NOMO-1 (cell line): ENCODE measurements at regions not wholly inside any gene's neighbourhood (a gene's known extent, or its start where the extent isn't known, plus 50 kb on each side); places are given as distances from the start of the nearest gene placed in this dataset.

Source experiments
- DNase-seq, 2 experiments: peaks; one replicate each; lab custom pipeline; 2025; ENCODE audit not compliant: unreplicated experiment in 2 of 2; lab: John Stamatoyannopoulos, UW

GRCh38 chr4:142960867-142961644 lies 115.0 kb upstream of the INPP4B start:
- DNase-seq = peak in 1 of 2 experiments; percentile 18

GRCh38 chr4:142961866-142962265 lies 115.8 kb upstream of the INPP4B start:
- peak; percentile 11 to 85 for DNase-seq

- DNase-seq = no peak
These were observed 128.2 kb upstream of the INPP4B start for GRCh38 chr4:142974328-142974727.

- DNase-seq = no peak
These were observed 129.5 kb upstream of the INPP4B start for GRCh38 chr4:142975618-142976017.

- DNase-seq = no peak
These were observed 130.4 kb upstream of the INPP4B start for GRCh38 chr4:142976482-142976881.

DNA sequence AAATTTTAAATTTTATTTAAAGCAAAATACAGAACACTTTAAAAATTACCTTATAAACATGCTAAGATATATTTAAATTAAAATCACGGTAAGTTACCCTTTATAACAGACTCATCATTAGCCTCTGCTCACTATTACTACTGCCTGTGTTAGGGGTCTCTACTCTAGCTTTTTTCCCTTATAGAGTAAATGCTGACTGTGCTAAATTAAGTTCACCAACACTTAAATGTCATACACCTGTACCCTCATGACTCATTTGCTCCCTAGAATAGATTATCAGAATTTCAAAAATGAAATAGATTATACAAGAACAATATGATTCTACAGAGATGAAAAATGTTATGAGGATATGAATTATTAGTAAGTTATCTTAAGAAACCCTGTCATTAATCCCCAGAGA lies 131.1 kb upstream of the INPP4B start:
- no peak for DNase-seq

DNA sequence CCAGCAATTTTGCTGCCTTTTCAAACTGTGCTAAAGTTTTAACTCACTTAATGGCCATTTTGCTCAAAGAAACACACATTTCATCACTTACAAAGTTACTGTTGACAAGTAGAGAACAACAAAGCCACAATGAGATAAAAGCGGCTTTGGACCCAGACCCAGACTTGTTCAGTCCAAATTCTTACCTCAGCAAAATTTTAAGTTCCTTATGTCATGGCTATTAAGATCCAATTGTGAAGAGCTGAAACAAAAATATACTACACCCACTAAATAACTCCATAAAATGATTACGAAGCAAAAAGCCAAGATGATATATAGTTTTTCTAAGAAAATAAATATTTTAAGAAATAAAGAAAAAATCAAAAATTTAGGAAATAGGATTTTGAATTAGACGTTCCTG lies 137.0 kb upstream of the INPP4B start:
- DNase-seq = no peak

DNA sequence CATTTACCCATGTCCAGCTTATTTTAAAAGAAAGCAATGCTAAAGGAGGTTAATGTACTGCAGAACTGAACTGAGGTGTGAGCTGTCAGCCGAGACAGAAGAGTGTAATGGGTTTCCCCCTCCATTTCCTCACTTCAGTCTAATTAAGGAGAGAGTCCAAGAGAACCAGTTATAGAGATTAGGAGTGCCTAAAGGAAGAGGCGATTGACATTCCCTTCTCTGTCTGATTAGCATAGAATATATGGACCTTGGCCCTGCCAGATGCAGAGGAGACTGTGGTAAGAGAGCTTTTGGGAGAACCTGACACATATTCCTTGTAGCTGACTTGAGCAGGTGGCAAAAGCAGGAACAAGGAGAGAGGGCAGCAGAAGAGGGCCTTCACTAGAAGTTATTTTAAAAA lies 137.5 kb upstream of the INPP4B start:
- DNase-seq = no peak

DNA sequence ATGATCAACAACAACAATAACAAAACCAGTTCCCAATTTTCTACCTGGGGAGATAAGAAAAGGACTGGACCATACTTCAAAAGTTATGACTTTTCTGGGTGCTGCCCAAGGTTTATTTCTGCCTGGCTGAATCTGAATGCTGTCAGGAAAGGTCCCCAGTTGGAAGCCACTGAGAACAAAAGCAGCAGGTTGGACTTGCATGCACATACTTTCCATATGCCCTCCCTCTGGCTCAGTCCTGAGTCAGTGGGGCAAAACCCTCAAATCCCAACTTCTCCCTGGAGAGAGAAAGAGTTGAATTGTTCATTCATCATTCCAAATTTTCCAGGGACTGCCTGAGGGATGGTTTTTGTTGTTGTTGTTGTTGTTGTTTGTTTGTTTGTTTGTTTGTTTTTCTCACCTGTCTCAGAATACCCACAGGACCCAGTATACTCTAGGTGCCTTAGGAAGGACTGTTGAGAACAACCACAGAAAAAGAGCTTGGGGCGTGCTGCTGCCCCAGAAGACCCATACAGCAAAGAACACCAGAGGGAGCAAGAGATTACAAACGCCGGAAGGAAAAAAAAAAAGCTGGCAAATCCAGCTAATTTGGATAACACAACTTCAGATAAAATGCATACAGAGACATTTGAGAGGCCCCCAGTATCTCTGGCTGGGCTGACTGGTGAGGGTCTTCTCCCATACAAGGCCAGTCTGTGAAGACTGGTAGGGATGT lies 138.9 kb upstream of the INPP4B start:
- no peak for DNase-seq

- no peak for DNase-seq
These were observed 168.5 kb upstream of the USP38 start for GRCh38 chr4:143016171-143016570.

DNA sequence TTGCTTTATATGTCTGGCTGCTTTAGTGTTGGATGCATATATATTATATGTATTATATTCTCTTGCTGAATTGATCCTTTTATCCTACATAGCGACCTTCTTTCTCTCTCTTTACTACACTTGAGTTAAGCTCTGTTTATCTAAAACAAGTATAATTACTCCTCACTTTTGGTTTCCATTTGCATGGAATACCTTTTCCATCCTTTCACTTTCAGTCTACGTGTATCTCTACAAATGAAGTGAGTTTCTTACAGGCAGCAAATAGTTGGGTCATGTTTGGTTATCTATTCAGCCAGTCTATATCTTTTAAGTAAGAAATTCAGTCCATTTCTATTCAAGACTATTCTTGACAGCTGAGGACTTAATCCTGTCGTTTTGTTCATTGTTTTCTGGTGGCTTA lies 167.5 kb upstream of the USP38 start:
- DNase-seq = no peak

DNA sequence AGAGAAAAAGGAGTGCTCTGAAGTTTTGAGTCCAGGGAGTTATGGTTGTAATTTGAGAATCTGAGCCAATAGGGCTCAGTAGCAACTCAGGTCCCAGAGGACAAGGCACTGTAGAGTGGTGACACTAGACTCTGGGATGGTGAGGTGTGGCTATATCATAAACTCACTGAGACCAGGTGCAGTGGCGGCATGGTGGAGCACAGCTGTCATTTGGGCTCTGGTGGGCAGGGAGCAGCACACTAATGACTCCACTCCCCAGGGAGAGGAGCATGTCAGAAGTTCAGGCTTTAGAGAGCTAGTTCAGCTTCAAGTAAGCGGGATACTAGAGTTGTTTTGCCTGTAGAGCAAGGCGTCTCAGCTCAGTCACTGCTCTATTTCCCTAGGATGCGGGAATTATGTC lies 165.4 kb upstream of the USP38 start:
- DNase-seq = no peak

DNA sequence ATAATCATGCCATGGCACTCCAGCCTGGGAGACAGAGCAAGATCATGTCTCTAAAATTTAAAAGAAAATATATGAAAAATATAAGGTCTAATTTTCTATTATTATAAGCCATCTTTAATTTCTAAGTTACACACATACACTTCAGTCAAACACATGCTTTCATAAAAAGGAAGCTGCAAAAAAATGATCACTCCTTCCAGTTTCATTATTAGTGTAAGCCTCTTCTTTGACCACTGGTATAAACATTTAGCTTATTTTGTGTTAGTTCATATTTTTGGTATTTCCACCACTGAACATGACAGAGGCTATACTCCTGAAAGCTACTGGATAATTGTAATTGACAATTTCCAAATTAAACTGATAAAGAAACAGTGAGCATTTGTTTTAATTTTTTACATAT lies 163.3 kb upstream of the USP38 start:
- DNase-seq = peak in 1 of 2 experiments; percentile 33

DNA sequence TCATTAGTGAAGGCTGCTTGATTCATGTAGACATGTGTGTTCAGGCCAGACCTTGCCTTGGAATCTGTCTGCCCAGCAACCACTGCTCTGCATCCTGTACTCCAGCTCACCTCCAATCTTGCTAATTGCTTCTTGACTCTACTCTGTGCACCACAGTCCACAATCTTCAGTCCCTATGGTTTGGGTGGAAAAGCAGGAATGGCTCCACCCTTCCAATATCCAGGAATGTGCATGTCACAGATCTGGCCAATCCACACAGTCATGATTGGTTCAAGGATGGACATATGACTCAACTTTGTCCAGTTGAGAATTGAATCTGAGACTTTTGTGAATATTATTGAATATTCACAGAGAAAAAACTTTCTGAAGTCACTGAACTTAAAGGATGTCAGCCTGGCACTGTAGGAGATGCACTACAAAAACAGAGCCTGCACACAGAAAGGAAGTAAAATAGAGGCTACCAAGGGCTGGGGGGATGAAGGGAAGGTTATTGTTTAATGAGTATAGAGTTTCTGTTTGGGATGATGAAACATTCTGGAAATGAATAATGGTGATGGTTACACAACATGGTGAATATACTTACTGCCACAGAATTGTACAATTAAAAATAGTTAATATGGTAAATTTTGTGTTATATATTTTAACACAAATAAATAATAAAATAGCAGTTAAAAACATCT lies 161.3 kb upstream of the USP38 start:
- peak; percentile 1 to 3 for DNase-seq

- no peak for DNase-seq
These were observed 159.5 kb upstream of the USP38 start for GRCh38 chr4:143025081-143025704.

GRCh38 chr4:143026459-143027170 lies 158.1 kb upstream of the USP38 start:
- no peak for DNase-seq

GRCh38 chr4:143035661-143036060 lies 149.1 kb upstream of the USP38 start:
- DNase-seq = no peak

GRCh38 chr4:143036443-143036842 lies 148.3 kb upstream of the USP38 start:
- no peak for DNase-seq

DNA sequence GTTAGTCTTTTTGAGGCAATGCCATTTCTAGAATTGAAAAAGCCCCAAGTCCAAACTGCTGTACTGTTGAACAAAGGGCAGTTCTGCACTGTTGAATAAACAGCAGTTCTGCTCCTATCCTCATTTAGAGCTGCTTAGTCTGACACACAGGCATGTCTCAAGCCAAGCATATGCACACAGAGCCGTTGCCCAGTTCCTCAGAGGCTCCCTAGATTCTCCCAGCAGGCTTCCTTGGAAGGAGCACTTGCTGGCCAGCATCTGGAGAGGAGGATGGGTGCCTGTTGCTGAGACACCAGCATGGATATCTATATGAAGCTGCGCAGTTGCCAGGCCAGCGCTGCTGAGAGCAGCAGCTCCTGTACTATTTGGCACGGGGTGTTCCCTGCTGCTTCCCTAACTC lies 138.3 kb upstream of the USP38 start:
- no peak for DNase-seq

- no peak for DNase-seq
These were observed 137.8 kb upstream of the USP38 start for GRCh38 chr4:143046906-143047305.

GRCh38 chr4:143054971-143055370 lies 129.7 kb upstream of the USP38 start:
- DNase-seq = no peak
